B cell (primary cell): ENCODE measurements at regions not wholly inside any gene's neighbourhood (a gene's known extent, or its start where the extent isn't known, plus 50 kb on each side); places are given as distances from the start of the nearest gene placed in this dataset.

Experiments
- ATAC-seq: fragments of 200-7000 bp; cut with Tn5 transposase; one replicate; pipeline ENCODE4 v1.10.0; 2021; ENCODE audit warnings: low read depth, mild to moderate bottlenecking, moderate number of reproducible peaks, moderate library complexity
- CTCF ChIA-PET: fragments of 350-600 bp; sonication (Branson Sonifier 250); formaldehyde crosslinking; loops from one replicate; lab custom pipeline; 2021; ENCODE audit warnings: antibody characterized with exemption, inconsistent platforms; lab: Charles Lee
- POLR2A ChIA-PET: fragments of 350-600 bp; sonication (Branson Sonifier 250); formaldehyde crosslinking; loops from one replicate; lab custom pipeline; 2021; ENCODE audit warnings: antibody characterized with exemption; lab: Charles Lee
- DNase-seq: peaks from one replicate; pipeline ENCODE4 v3.0.0; 2013
- H2AFZ ChIP-seq: 2 replicates; pipeline ENCODE4 v1.6.1; 2012; ENCODE audit warnings: mild to moderate bottlenecking, low read depth, low read length; ENCODE audit not compliant: insufficient read depth, poor library complexity, severe bottlenecking
- H3K27ac ChIP-seq, 2 donors: 1 replicate in 1 of 2; 2 replicates in 1 of 2; pipeline ENCODE4 v1.5.1; 2012 to 2013; ENCODE audit warnings: low read length in 2 of 2, mild to moderate bottlenecking in 2 of 2, moderate library complexity in 1 of 2
- H3K27me3 ChIP-seq, 4 experiments: fragments of 200-600 bp in 1 of 4; sonication (generic) in 1 of 4; replicated peaks in 1 of 4; 1 replicate in 2 of 4; 2 replicates in 2 of 4; pipeline versions ENCODE4 v1.6.1 to v1.7.0; 2013 to 2016; ENCODE audit warnings: low read length in 3 of 4, mild to moderate bottlenecking in 2 of 4, mixed read lengths in 1 of 4, moderate library complexity in 1 of 4; ENCODE audit not compliant: insufficient read depth in 4 of 4, control insufficient read depth in 3 of 4; ENCODE audit errors: control extremely low read depth in 1 of 4
- H3K36me3 ChIP-seq, 2 experiments: replicated peaks in 1 of 2; 1 replicate in 1 of 2; 2 replicates in 1 of 2; pipeline versions ENCODE4 v1.6.1 to v1.7.1; 2013; ENCODE audit warnings: low read length in 1 of 2; ENCODE audit not compliant: insufficient read depth in 2 of 2, control insufficient read depth in 1 of 2; ENCODE audit errors: control extremely low read depth in 1 of 2, extremely low read depth in 1 of 2
- H3K4me1 ChIP-seq, 2 donors: fragments of 200-600 bp in 1 of 2; sonication (generic) in 1 of 2; 1 replicate in 1 of 2; 2 replicates in 1 of 2; pipeline versions ENCODE4 v1.5.1 to v1.6.1; 2013 to 2017; ENCODE audit warnings: low read length in 2 of 2; ENCODE audit not compliant: control insufficient read depth in 2 of 2, insufficient read depth in 2 of 2
- H3K4me2 ChIP-seq: replicated peaks from 2 replicates; pipeline ENCODE3; 2012; ENCODE audit warnings: mild to moderate bottlenecking, low read depth, low read length; ENCODE audit not compliant: poor library complexity, severe bottlenecking
- H3K4me3 ChIP-seq, 5 experiments: fragments of 200-600 bp in 1 of 5; sonication (generic) in 1 of 5; 1 replicate in 3 of 5; 2 replicates in 2 of 5; pipeline versions ENCODE4 v1.5.1 to v1.7.0; 2011 to 2016; ENCODE audit warnings: low read length in 4 of 5, mild to moderate bottlenecking in 4 of 5, low read depth in 2 of 5, control low read depth in 1 of 5, moderate library complexity in 1 of 5; ENCODE audit not compliant: insufficient read depth in 1 of 5; ENCODE audit errors: control extremely low read depth in 1 of 5, extremely low read depth in 1 of 5
- H3K79me2 ChIP-seq: fragments of 200-600 bp; sonication (generic); one replicate; pipeline ENCODE4 v1.6.0; 2016; ENCODE audit warnings: low read length; ENCODE audit not compliant: control insufficient read depth, insufficient read depth
- H3K9ac ChIP-seq: fragments of 200-600 bp; sonication (generic); 2 replicates; pipeline ENCODE4 v1.6.1; 2017; ENCODE audit warnings: mild to moderate bottlenecking, low read length, moderate library complexity
- H3K9me3 ChIP-seq, 3 donors: one replicate each; pipeline versions ENCODE4 v1.6.1 to v1.7.1; 2013; ENCODE audit warnings: low read length in 2 of 3; ENCODE audit not compliant: control insufficient read depth in 2 of 3, insufficient read depth in 1 of 3; ENCODE audit errors: control extremely low read depth in 1 of 3
- H4K20me1 ChIP-seq: 2 replicates; pipeline ENCODE4 v1.6.0; 2012; ENCODE audit warnings: mild to moderate bottlenecking, low read length; ENCODE audit not compliant: insufficient read depth, control insufficient read depth, poor library complexity, severe bottlenecking
- H3K27ac Mint-ChIP-seq: one replicate; pipeline ENCODE4 v1.8.0; 2021; ENCODE audit warnings: mixed read lengths
- H3K27me3 Mint-ChIP-seq: one replicate; pipeline ENCODE4 v1.8.0; 2021; ENCODE audit warnings: mixed read lengths
- H3K4me1 Mint-ChIP-seq: one replicate; pipeline ENCODE4 v1.8.0; 2021; ENCODE audit warnings: mixed read lengths
- H3K4me3 Mint-ChIP-seq: one replicate; pipeline ENCODE4 v1.8.0; 2021; ENCODE audit warnings: mixed read lengths
- H3K9me3 Mint-ChIP-seq: one replicate; pipeline ENCODE4 v1.8.0; 2022; ENCODE audit warnings: mixed read lengths; ENCODE audit not compliant: insufficient read depth
- CTCF ChIP-seq: fragments of 200-600 bp; IDR thresholded peaks from one replicate; pipeline ENCODE4 v1.8.0; 2022; ENCODE audit warnings: antibody characterized with exemption, mild to moderate bottlenecking
- EZH2 ChIP-seq: IDR thresholded peaks from 2 replicates; pipeline ENCODE4 v1.6.1; 2012; ENCODE audit warnings: borderline replicate concordance, low read depth, mild to moderate bottlenecking, moderate library complexity, low read length; ENCODE audit not compliant: insufficient read depth, poor library complexity, severe bottlenecking
- WGBS: methylation state at CpG from one replicate; pipeline ENCODE4 v1.1.5; 2013; ENCODE audit warnings: missing lambda C conversion rate; ENCODE audit not compliant: insufficient coverage; 5-methylcytosine and 5-hydroxymethylcytosine counted together
- intact Hi-C: fragments of 100-400 bp; cut with micrococcal nuclease; formaldehyde crosslinking; loops from one replicate; pipeline ENCODE4 v1.10.0; 2022

GRCh38 chr2:224190936-224191270 lies 151.8 kb upstream of the SERPINE2 start:
- WGBS: 83% methylated on average over 1 of the region's 2 CpGs
- no peak for TF ChIP-seq CTCF
- TF ChIP-seq EZH2: no peak
- H3K27ac Mint-ChIP-seq: no peak overlapping the region

GRCh38 chr2:224190234-224190935 lies 151.3 kb upstream of the SERPINE2 start:
- Mint-ChIP-seq H3K27ac (no peak overlapping the region), H3K4me1 (no peaks in the 10 kb centered on the region), H3K9me3 (no peaks in the 10 kb centered on the region), H3K4me3 (no peak overlapping the region), H3K27me3 (peaks cover 12% of the 10 kb centered on the region)
- WGBS: 75% methylated on average over 2 of the region's 2 CpGs
- H3K9ac ChIP-seq: no peak overlapping the region
- ATAC-seq (no peak), DNase-seq (no peak)
- ChIA-PET CTCF (no interaction called here), POLR2A (no interaction called here)
- peaks cover 0 to 4% (median 0%) of the 10 kb centered on the region in 4 experiments for H3K27me3 ChIP-seq
- H3K9me3 ChIP-seq: peaks cover 0 to 5% (median 0%) of the 10 kb centered on the region in 3 donors
- H3K4me2 ChIP-seq: no peak overlapping the region
- no peaks in the 10 kb centered on the region for H3K36me3 ChIP-seq
- no peak overlapping the region for H3K4me3 ChIP-seq
- no peaks in the 10 kb centered on the region for H3K4me1 ChIP-seq
- no peak for TF ChIP-seq CTCF
- TF ChIP-seq EZH2: no peak
- H3K79me2 ChIP-seq: no peaks in the 10 kb centered on the region
- no peak overlapping the region for H3K27ac ChIP-seq
- intact Hi-C loops: no loop called here
- H4K20me1 ChIP-seq: no peaks in the 10 kb centered on the region
- no peak overlapping the region for H2AFZ ChIP-seq

More at GRCh38 chr2:224190936-224191270, 151.8 kb upstream of the SERPINE2 start:
- no peak overlapping the region for H2AFZ ChIP-seq
- Mint-ChIP-seq H3K9me3 (no peaks in the 10 kb centered on the region), H3K4me1 (no peaks in the 10 kb centered on the region), H3K4me3 (no peak overlapping the region), H3K27me3 (peaks cover 12% of the 10 kb centered on the region)
- H3K9ac ChIP-seq: no peak overlapping the region
- H3K79me2 ChIP-seq: no peaks in the 10 kb centered on the region
- H3K4me3 ChIP-seq: no peak overlapping the region
- no peak overlapping the region for H3K4me2 ChIP-seq
- H3K36me3 ChIP-seq: no peaks in the 10 kb centered on the region
- intact Hi-C loops: no loop called here
- no peak overlapping the region for H3K27ac ChIP-seq
- H3K9me3 ChIP-seq: peaks cover 0 to 5% (median 0%) of the 10 kb centered on the region in 3 donors
- H3K4me1 ChIP-seq: no peaks in the 10 kb centered on the region
- no peaks in the 10 kb centered on the region for H4K20me1 ChIP-seq
- CTCF ChIA-PET: no interaction called here
- ATAC-seq (no peak), DNase-seq (no peak)
- peaks cover 0 to 4% (median 0%) of the 10 kb centered on the region in 4 experiments for H3K27me3 ChIP-seq
- POLR2A ChIA-PET: no interaction called here
